GM12878 (cell line): ENCODE measurements at regions not wholly inside any gene's neighbourhood (a gene's known extent, or its start where the extent isn't known, plus 50 kb on each side); places are given as distances from the start of the nearest gene placed in this dataset.

ENCODE experiments used
- BRCA1 ChIP-seq: IDR thresholded peaks from 2 replicates; pipeline ENCODE4 v1.6.1; 2011; ENCODE audit warnings: low read depth, low read length, improper control_type of control experiment
- POLR2A ChIP-seq: IDR thresholded peaks from 2 replicates; pipeline ENCODE4 v1.6.1; 2011; ENCODE audit warnings: low read depth, mild to moderate bottlenecking, low read length

GRCh38 chr2:103121106-103121505, 359.3 kb downstream of the TMEM182 start:
- TF ChIP-seq POLR2A (no peak), BRCA1 (no peak)
